NCI-H146 (cell line): ENCODE measurements at regions not wholly inside any gene's neighbourhood (a gene's known extent, or its start where the extent isn't known, plus 50 kb on each side); places are given as distances from the start of the nearest gene placed in this dataset.

Source experiments
- DNase-seq: peaks from one replicate; lab custom pipeline; 2025; lab: John Stamatoyannopoulos, UW

GRCh38 chr22:48838376-48838775 is 989.3 kb downstream of the BRD1 start:
- DNase-seq: no peak

GRCh38 chr22:48837341-48837935 is 990.2 kb downstream of the BRD1 start:
- DNase-seq: no peak

GRCh38 chr22:48836673-48837340 is 990.9 kb downstream of the BRD1 start:
- DNase-seq: no peak

- DNase-seq: no peak
Observed at GRCh38 chr22:48835857-48836672, 991.6 kb downstream of the BRD1 start.

GRCh38 chr22:48835364-48835763 is 992.3 kb downstream of the BRD1 start:
- no peak for DNase-seq

- DNase-seq: no peak
Observed at GRCh38 chr22:48834404-48834803, 993.3 kb downstream of the BRD1 start.

- DNase-seq: no peak
Observed at GRCh38 chr22:48832592-48832991, 995.1 kb downstream of the BRD1 start.

GRCh38 chr22:48829908-48830307 is 997.8 kb downstream of the BRD1 start:
- DNase-seq: no peak

GRCh38 chr22:48828688-48829087 is 999.0 kb downstream of the BRD1 start:
- DNase-seq: no peak

- DNase-seq: peak; percentile 68
Observed at GRCh38 chr22:48827904-48828555, 999.6 kb downstream of the BRD1 start.

GRCh38 chr22:48827268-48827846 is 1000.3 kb downstream of the BRD1 start:
- DNase-seq: peak; percentile 90

- peak; percentile 28 for DNase-seq
Observed at GRCh38 chr22:48826546-48826945, 1001.1 kb downstream of the BRD1 start.

GRCh38 chr22:48825802-48826520 is 1001.7 kb downstream of the BRD1 start:
- no peak for DNase-seq

- peak; percentile 74 for DNase-seq
Observed at GRCh38 chr22:48824712-48825651, 1002.7 kb downstream of the BRD1 start.

GRCh38 chr22:48823941-48824340 is 1003.7 kb downstream of the BRD1 start:
- no peak for DNase-seq

GRCh38 chr22:48822278-48823233 is 1005.1 kb downstream of the BRD1 start:
- no peak for DNase-seq

- DNase-seq: no peak
Observed at GRCh38 chr22:48821727-48822126, 1005.9 kb downstream of the BRD1 start.

GRCh38 chr22:48821346-48821690 is 1006.4 kb downstream of the BRD1 start:
- no peak for DNase-seq
